IMR-90 (cell line): ENCODE measurements at regions not wholly inside any gene's neighbourhood (a gene's known extent, or its start where the extent isn't known, plus 50 kb on each side); places are given as distances from the start of the nearest gene placed in this dataset.

Experiments
- ATAC-seq: fragments of 200-7000 bp; cut with Tn5 transposase; 2 replicates; pipeline ENCODE4 v1.9.1; 2020; ENCODE audit warnings: low read depth, mild to moderate bottlenecking, moderate library complexity
- BruUV-seq: library from RNA; stranded (reverse); fragments of 400-500 nt; replicated peaks from 2 replicates; lab custom pipeline; 2021; lab: Mats Ljungman, UMichigan
- CTCF ChIA-PET: fragments of 300-600 bp; formaldehyde crosslinking; extraction: SDS; loops from one replicate; lab custom pipeline; 2021; ENCODE audit warnings: antibody characterized with exemption; lab: Yijun Ruan, JAX
- POLR2A ChIA-PET: fragments of 300-600 bp; sonication (Branson Sonifier 250); formaldehyde crosslinking; loops from one replicate; lab custom pipeline; 2022; ENCODE audit warnings: antibody characterized with exemption; ENCODE audit not compliant: unreplicated experiment; lab: Charles Lee
- DNase-seq: peaks from one replicate; pipeline ENCODE4 v3.0.0; 2013
- H2AFZ ChIP-seq: replicated peaks from 2 replicates; pipeline ENCODE3; 2013; ENCODE audit warnings: low read length, mild to moderate bottlenecking; ENCODE audit not compliant: poor library complexity
- H2AK5ac ChIP-seq: 2 replicates; pipeline ENCODE4 v1.6.1; 2013; ENCODE audit warnings: low read depth, low read length, inconsistent platforms
- H2AK9ac ChIP-seq: replicated peaks from 2 replicates; pipeline ENCODE3; 2013; ENCODE audit warnings: mild to moderate bottlenecking, low read depth, low read length, moderate library complexity; ENCODE audit not compliant: poor library complexity
- H2BK120ac ChIP-seq: 2 replicates; pipeline ENCODE4 v1.6.1; 2013; ENCODE audit warnings: low read depth, low read length, inconsistent platforms
- H2BK15ac ChIP-seq: 3 replicates; pipeline ENCODE4 v1.6.1; 2013; ENCODE audit warnings: low read depth, low read length, inconsistent platforms
- H2BK20ac ChIP-seq: 2 replicates; pipeline ENCODE4 v1.6.1; 2013; ENCODE audit warnings: low read depth, mild to moderate bottlenecking, inconsistent platforms, low read length, moderate library complexity
- H2BK5ac ChIP-seq: 2 replicates; pipeline ENCODE4 v1.6.1; 2013; ENCODE audit warnings: mild to moderate bottlenecking, low read depth, low read length, inconsistent platforms; ENCODE audit not compliant: poor library complexity, severe bottlenecking
- H3K14ac ChIP-seq: replicated peaks from 2 replicates; pipeline ENCODE4 v1.6.1; 2013; ENCODE audit warnings: low read depth, low read length, inconsistent platforms
- H3K18ac ChIP-seq: 2 replicates; pipeline ENCODE4 v1.6.1; 2013; ENCODE audit warnings: low read depth, low read length, control low read depth
- H3K23ac ChIP-seq: 2 replicates; pipeline ENCODE4 v1.6.1; 2013; ENCODE audit warnings: low read depth, low read length, inconsistent platforms
- H3K27ac ChIP-seq: 2 replicates; pipeline ENCODE4 v1.5.1; 2013; ENCODE audit warnings: mild to moderate bottlenecking, control low read depth, low read length; ENCODE audit not compliant: insufficient read depth
- H3K27me3 ChIP-seq: 2 replicates; pipeline ENCODE4 v1.6.1; 2013; ENCODE audit warnings: low read length; ENCODE audit not compliant: control insufficient read depth, insufficient read depth
- H3K36me3 ChIP-seq: 2 replicates; pipeline ENCODE4 v1.6.1; 2013; ENCODE audit warnings: low read length, mixed read lengths; ENCODE audit not compliant: control insufficient read depth, insufficient read depth
- H3K4ac ChIP-seq: 2 replicates; pipeline ENCODE4 v1.6.1; 2013; ENCODE audit warnings: low read depth, low read length, inconsistent platforms
- H3K4me1 ChIP-seq: 2 replicates; pipeline ENCODE4 v1.6.1; 2013; ENCODE audit warnings: low read length, mixed read lengths; ENCODE audit not compliant: control insufficient read depth, insufficient read depth
- H3K4me2 ChIP-seq: 2 replicates; pipeline ENCODE4 v1.6.1; 2013; ENCODE audit warnings: low read depth, mild to moderate bottlenecking, control low read depth, low read length, moderate library complexity
- H3K4me3 ChIP-seq: 2 replicates; pipeline ENCODE4 v1.5.1; 2013; ENCODE audit warnings: low read depth, mild to moderate bottlenecking, control low read depth, low read length, moderate library complexity; ENCODE audit not compliant: insufficient read depth
- H3K56ac ChIP-seq: 2 replicates; pipeline ENCODE4 v1.6.1; 2013; ENCODE audit warnings: low read length, inconsistent platforms; ENCODE audit not compliant: insufficient read depth; ENCODE audit errors: extremely low read depth
- H3K79me1 ChIP-seq, 2 experiments: 2 replicates each; pipeline ENCODE4 v1.6.1; 2013; ENCODE audit warnings: low read length in 2 of 2, inconsistent platforms in 1 of 2, low read depth in 1 of 2
- H3K9ac ChIP-seq: 2 replicates; pipeline ENCODE4 v1.6.1; 2013; ENCODE audit warnings: low read depth, low read length, control low read depth
- H3K9me1 ChIP-seq: 2 replicates; pipeline ENCODE4 v1.6.1; 2013; ENCODE audit warnings: low read length, inconsistent platforms; ENCODE audit not compliant: insufficient read depth
- H3K9me3 ChIP-seq: 2 replicates; pipeline ENCODE4 v1.6.1; 2013; ENCODE audit warnings: low read length; ENCODE audit not compliant: control insufficient read depth, insufficient read depth
- H4K20me1 ChIP-seq: 2 replicates; pipeline ENCODE4 v1.6.1; 2013; ENCODE audit warnings: low read length, inconsistent platforms; ENCODE audit not compliant: insufficient read depth
- H4K5ac ChIP-seq: 2 replicates; pipeline ENCODE4 v1.6.1; 2013; ENCODE audit warnings: mild to moderate bottlenecking, low read depth, low read length, control low read depth
- H4K8ac ChIP-seq, 2 experiments: 2 replicates each; pipeline ENCODE4 v1.6.1; 2013; ENCODE audit warnings: low read depth in 2 of 2, low read length in 2 of 2, control low read depth in 1 of 2, inconsistent platforms in 1 of 2
- H4K91ac ChIP-seq: 2 replicates; pipeline ENCODE4 v1.6.1; 2013; ENCODE audit warnings: low read depth, low read length, inconsistent platforms; ENCODE audit not compliant: insufficient read depth
- CTCF ChIP-seq: conservative IDR thresholded peaks from 2 replicates; pipeline ENCODE4 v1.5.1; 2012; ENCODE audit warnings: mild to moderate bottlenecking, low read depth, low read length, improper control_type of control experiment
- FOS ChIP-seq: fragments of 150-350 bp; IDR thresholded peaks from 2 replicates; pipeline ENCODE4 v1.6.1; 2016; ENCODE audit warnings: low read depth, low read length
- RAD21 ChIP-seq: IDR thresholded peaks from 2 replicates; pipeline ENCODE4 v1.6.1; 2012; ENCODE audit warnings: low read length, improper control_type of control experiment
- SMC3 ChIP-seq: fragments of 150-350 bp; IDR thresholded peaks from 2 replicates; pipeline ENCODE4 v1.6.1; 2016; ENCODE audit warnings: low read depth, mild to moderate bottlenecking, antibody characterized with exemption, low read length, moderate library complexity
- WGBS, 2 experiments: methylation state at CpG; one replicate each; pipeline versions ENCODE4 v1.1.5 to v1.1.7; 2013; ENCODE audit warnings: missing lambda C conversion rate in 2 of 2; ENCODE audit not compliant: insufficient read length in 1 of 2; ENCODE audit errors: extremely low coverage in 2 of 2; 5-methylcytosine and 5-hydroxymethylcytosine counted together
- dilution Hi-C: fragments of 300-500 bp; cut with HindIII; formaldehyde crosslinking; loops from one replicate; pipeline ENCODE4 v1.14.3; 2018; ENCODE audit warnings: low sequenced_read_pairs; ENCODE audit not compliant: unreplicated experiment
- in situ Hi-C: fragments of 300-500 bp; cut with MboI; formaldehyde crosslinking; loops from 3 replicates; pipeline ENCODE4 v1.14.3; 2019; ENCODE audit warnings: low sequenced_read_pairs, inconsistent platforms, mixed read lengths
- intact Hi-C: fragments of 100-400 bp; cut with micrococcal nuclease; formaldehyde crosslinking; loops from 2 replicates; pipeline ENCODE4 v1.10.0; 2022

GRCh38 chr2:19725392-19725791 lies 176.4 kb downstream of the TTC32 start:
- Histone ChIP-seq H2AK5ac (no peak overlapping the region), H4K8ac (no peak overlapping the region), H3K14ac (no peak overlapping the region), H3K56ac (no peak overlapping the region), H2BK120ac (no peak overlapping the region), H3K27me3 (no peaks in the 10 kb centered on the region; the same call in 1 of the 2 replicates), H3K27ac (no peak overlapping the region), H4K91ac (no peak overlapping the region), H4K20me1 (no peaks in the 10 kb centered on the region), H3K9me3 (no peaks in the 10 kb centered on the region), H3K4me2 (no peak overlapping the region), H3K9me1 (no peaks in the 10 kb centered on the region), H4K5ac (no peak overlapping the region), H3K4me1 (no peaks in the 10 kb centered on the region), H3K79me1 (no peaks in the 10 kb centered on the region), H2BK5ac (no peak overlapping the region), H3K4me3 (no peak overlapping the region), H3K23ac (no peak overlapping the region), H2BK15ac (no peak overlapping the region), H2BK20ac (no peak overlapping the region), H2AFZ (no peak overlapping the region), H3K18ac (no peak overlapping the region), H3K9ac (no peak overlapping the region), H2AK9ac (no peak overlapping the region), H3K36me3 (no peaks in the 10 kb centered on the region), H3K4ac (no peak overlapping the region)
- POLR2A ChIA-PET = no interaction called here
- 80% methylated on average over 2 of the region's 4 CpGs; no CpG with 5 or more reads in 1 of the 2 experiments for WGBS, 2 experiments
- CTCF ChIA-PET = no interaction called here
- TF ChIP-seq CTCF (no peak), FOS (no peak), SMC3 (no peak), RAD21 (no peak)
- intact Hi-C loops = no loop called here
- DNase-seq (no peak), ATAC-seq (no peak)
- BruUV-seq = no TSS peak
- dilution Hi-C loops = no loop called here
- in situ Hi-C loops = no loop called here
